ENCODE measurements at regions not wholly inside any gene's neighbourhood (a gene's known extent, or its start where the extent isn't known, plus 50 kb on each side); places are given as distances from the start of the nearest gene placed in this dataset.

GRCh38 chrX:66766318-66766717, 127.4 kb upstream of the EDA2R start:
- TF ChIP-seq EZH2 (IDR thresholded peaks at IDR 0.05; ENCODE audit: insufficient read depth, poor library complexity, severe bottlenecking) (no peak), EZH2phosphoT487 (IDR thresholded peaks at IDR 0.05; ENCODE audit: insufficient read depth, low read depth) (no peak)
